ENCODE measurements at regions not wholly inside any gene's neighbourhood (a gene's known extent, or its start where the extent isn't known, plus 50 kb on each side); places are given as distances from the start of the nearest gene placed in this dataset.

DNA sequence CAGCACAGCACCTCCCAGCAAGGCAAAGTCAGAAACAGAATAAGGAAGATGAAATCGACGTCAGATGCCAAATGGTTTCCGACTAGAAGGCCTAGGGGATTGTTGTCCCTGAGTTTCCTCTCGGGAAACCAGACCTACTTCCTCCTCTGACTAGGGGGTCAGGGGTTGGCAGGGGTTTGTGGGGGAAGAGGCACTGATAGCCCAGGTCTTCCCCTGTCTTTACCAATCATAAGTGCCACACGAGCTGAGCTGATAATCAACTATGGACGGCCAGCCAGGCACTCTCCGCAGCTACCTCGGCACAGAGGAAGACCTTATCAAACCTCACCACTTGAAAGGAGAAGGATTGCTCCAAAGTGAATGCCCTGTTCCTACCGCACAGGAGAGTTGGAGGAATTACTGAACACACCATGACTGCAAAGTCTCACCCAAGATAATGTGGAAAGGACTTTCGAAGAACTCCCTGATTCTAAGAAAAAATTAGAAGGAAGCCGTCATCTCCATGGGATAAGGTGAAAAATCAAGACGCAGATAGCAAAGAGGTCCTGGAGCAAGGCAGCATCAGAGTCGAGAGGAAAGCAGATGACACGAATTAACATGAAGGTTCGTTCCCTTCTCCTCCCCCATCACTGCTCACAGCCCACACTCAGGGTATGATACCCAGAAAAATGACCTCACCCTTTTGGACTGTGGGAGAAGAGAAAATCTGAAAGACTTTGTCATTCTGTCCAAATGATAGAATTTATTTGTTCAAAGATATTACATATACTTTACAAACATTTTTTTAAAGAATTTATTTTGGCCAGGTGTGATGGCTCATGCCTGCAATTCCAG lies 77.7 kb upstream of the MED13L start:
- TF ChIP-seq, protein P1, sequence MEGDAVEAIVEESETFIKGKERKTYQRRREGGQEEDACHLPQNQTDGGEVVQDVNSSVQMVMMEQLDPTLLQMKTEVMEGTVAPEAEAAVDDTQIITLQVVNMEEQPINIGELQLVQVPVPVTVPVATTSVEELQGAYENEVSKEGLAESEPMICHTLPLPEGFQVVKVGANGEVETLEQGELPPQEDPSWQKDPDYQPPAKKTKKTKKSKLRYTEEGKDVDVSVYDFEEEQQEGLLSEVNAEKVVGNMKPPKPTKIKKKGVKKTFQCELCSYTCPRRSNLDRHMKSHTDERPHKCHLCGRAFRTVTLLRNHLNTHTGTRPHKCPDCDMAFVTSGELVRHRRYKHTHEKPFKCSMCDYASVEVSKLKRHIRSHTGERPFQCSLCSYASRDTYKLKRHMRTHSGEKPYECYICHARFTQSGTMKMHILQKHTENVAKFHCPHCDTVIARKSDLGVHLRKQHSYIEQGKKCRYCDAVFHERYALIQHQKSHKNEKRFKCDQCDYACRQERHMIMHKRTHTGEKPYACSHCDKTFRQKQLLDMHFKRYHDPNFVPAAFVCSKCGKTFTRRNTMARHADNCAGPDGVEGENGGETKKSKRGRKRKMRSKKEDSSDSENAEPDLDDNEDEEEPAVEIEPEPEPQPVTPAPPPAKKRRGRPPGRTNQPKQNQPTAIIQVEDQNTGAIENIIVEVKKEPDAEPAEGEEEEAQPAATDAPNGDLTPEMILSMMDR (IDR thresholded peaks at IDR 0.05) = no peak
- TF ChIP-seq EZH2 (IDR thresholded peaks at IDR 0.05; ENCODE audit: borderline replicate concordance, insufficient read depth, low read depth, low read length, poor library complexity, severe bottlenecking) = no peak

Data from B cell (primary cell).